ENCODE measurements at regions not wholly inside any gene's neighbourhood (a gene's known extent, or its start where the extent isn't known, plus 50 kb on each side); places are given as distances from the start of the nearest gene placed in this dataset.

DNA sequence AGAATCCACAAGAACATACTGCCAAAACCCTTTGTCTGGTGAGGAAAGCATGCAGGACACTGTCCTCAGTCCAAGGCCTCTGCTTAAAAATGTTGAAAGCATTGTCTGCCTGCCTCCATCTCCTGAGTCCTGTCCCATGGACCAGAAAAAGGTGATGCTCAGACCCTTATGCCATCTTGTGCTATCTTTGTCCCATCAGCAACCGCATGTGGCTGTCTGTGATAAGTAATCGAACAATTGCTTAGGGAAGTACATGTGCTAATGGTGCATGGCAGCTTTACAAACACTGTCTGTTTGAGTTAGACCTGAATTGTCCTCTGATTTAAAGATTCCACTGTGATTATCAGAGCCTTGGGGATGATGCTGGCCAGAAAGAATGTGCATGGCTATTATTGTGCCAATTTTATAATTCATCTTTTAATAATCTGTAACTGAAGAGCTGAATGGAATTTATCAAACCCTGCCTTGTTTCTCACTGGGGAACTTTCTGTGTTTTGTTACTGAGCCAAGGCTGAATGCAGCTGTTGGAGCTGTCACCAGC is 177.5 kb downstream of the DACT1 start:
- TF ChIP-seq, protein P1, sequence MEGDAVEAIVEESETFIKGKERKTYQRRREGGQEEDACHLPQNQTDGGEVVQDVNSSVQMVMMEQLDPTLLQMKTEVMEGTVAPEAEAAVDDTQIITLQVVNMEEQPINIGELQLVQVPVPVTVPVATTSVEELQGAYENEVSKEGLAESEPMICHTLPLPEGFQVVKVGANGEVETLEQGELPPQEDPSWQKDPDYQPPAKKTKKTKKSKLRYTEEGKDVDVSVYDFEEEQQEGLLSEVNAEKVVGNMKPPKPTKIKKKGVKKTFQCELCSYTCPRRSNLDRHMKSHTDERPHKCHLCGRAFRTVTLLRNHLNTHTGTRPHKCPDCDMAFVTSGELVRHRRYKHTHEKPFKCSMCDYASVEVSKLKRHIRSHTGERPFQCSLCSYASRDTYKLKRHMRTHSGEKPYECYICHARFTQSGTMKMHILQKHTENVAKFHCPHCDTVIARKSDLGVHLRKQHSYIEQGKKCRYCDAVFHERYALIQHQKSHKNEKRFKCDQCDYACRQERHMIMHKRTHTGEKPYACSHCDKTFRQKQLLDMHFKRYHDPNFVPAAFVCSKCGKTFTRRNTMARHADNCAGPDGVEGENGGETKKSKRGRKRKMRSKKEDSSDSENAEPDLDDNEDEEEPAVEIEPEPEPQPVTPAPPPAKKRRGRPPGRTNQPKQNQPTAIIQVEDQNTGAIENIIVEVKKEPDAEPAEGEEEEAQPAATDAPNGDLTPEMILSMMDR (IDR thresholded peaks at IDR 0.05): no peak
- no peak for TF ChIP-seq POLR2A (IDR thresholded peaks at IDR 0.05)
